ENCODE measurements at regions not wholly inside any gene's neighbourhood (a gene's known extent, or its start where the extent isn't known, plus 50 kb on each side); places are given as distances from the start of the nearest gene placed in this dataset.

DNA sequence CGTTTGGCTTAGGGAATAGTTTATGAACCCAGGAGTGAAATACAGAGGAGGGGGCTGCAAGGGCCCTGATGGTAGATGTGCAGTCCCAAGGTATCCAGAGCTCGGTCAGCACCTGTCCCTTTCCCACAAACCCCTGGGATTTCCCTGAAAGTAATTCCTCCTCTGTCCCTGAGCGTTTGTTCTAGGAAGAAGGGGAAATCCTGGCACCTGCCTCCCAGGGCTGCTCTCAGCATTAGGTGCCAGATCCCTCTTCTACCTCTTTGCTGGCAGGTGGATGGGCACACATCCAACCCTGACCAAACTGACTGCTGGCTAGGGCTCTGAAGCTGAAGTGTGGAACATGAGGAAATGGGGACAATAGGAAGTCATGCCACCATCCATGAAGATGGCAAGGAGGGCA lies 824.0 kb downstream of the SLC4A3 start:
- DNase-seq: peak; percentile 7

GRCh38 chr2:220452561-220452960 lies 825.1 kb downstream of the SLC4A3 start:
- DNase-seq: no peak

DNA sequence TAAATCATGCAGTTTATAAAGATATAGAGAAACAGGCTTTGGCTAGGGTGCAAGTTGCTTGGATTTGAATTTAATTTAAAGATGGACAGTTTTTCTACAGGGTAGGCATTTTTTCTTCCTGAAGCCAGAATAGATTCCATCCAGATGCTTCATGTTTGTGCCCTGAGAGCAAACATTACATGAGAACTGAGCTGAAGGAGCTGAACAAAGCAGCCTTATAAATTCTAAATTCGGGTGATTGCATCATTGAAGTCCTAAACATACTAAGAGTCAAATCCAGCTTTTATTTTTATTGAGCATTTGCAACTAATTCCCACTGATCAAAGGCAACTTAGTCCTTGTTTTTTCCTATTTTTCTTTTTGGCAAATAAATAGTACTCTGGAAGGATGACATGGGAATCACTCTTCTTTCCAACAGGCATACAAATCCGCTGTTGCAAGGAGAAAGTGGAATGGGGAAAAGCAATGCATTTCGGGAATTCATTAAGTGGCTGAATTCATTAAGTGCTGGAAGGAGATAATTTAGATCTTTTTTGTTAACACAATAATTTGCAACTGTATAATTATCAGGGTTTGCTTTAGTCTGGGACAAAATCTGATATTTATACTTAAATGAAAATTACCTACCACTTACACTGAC lies 828.0 kb downstream of the SLC4A3 start:
- DNase-seq: no peak

DNA sequence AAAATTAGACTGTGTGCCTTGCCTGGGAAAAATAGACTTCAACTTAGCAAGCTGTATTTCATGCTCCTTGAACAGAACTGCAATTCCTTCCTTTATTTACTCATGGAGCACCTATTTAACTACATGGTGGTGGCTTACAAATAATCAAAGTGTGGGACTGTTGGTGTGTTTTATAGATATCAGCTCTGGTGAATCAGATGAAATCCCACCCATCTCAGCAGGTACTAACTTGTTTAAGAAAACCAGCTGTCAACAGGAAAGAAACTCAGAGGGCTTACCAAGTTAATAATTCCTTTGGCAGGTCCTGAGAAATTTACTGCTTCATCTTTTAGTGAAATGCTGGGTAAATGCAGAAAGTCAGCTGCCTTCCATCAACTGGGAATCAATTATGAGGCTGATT lies 830.6 kb downstream of the SLC4A3 start:
- no peak for DNase-seq

DNA sequence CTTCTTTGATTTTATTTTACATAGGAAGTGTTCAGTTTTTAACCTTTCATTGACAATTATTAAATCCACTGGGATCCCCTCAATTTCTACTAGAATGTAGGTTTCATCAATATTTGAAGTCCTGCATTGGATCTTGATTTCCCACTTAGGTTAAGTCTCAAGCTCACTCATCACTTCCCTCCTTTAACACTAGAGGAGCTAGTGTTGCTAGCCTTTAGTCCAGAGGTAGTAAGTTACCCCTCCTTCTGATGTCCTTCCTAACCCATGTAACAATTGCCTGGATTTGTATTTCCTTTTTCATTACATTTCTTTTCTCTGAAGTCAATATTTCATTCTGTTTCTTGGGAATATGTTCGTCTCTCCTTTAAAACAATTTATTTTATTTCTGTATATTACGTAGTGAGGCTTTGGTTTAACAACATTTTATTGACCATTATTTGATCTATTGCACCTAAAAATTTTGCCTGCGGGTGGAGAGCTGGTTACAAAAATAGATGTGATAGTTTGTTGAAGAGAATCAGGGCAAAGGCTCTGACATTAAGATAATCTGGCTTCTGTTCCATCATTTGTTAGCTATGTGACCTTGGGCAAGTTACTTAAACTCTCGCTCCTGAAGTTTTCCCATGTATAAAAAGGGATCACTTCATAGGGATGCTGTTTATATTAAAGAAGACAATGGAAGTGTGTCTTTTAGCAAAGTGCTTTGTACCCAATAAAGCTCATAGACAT lies 833.0 kb downstream of the SLC4A3 start:
- no peak for DNase-seq

- no peak for DNase-seq
Measured at GRCh38 chr2:220463876-220464275, 836.4 kb downstream of the SLC4A3 start.

- DNase-seq: no peak
Measured at GRCh38 chr2:220465700-220466099, 838.3 kb downstream of the SLC4A3 start.

- no peak for DNase-seq
Measured at GRCh38 chr2:220466251-220466691, 838.8 kb downstream of the SLC4A3 start.

GRCh38 chr2:220469201-220469600 lies 841.8 kb downstream of the SLC4A3 start:
- DNase-seq: no peak

GRCh38 chr2:220473611-220474010 lies 846.2 kb downstream of the SLC4A3 start:
- DNase-seq: no peak

- DNase-seq: no peak
Measured at GRCh38 chr2:220476877-220477276, 849.4 kb downstream of the SLC4A3 start.

DNA sequence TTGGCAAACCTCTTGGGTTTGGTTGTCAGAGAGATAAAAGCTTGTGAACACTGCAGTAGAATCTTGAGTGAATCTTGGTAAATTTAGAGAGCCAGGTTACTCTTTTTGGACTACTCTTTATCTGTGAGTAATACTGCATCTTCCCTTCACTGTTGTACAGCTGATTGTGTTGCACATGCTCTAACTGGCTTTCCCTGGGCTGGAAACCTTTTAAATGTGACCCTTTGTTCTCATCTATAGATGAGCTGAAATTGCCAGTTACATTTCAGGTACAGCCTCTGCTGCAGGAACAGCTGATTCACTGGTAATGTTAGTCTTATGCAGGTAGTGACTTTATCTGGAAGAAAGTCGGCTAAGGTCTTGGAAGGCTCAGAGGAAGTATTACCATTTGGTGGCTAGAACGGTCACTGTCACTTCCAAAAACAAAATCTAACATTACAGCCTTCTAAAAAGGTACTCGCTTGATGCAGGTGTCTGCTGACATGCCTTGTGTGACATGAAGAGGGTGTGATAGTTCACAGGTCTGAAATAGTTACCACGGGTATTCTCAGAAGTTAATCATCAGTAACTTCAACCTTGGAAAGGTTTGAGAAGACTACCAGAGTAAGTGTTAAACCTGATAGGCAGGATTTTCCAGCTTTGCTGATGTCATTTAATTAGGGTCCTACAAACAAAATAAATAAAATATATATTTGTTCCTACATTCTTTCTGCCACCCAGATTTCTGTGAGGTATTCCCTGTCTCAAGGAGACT lies 851.1 kb downstream of the SLC4A3 start:
- no peak for DNase-seq

- DNase-seq: no peak
Measured at GRCh38 chr2:220482716-220483115, 855.3 kb downstream of the SLC4A3 start.

GRCh38 chr2:220489121-220489520 lies 861.7 kb downstream of the SLC4A3 start:
- no peak for DNase-seq

GRCh38 chr2:220491670-220492069 lies 864.2 kb downstream of the SLC4A3 start:
- DNase-seq: no peak

- DNase-seq: no peak
Measured at GRCh38 chr2:220493871-220494525, 866.6 kb downstream of the SLC4A3 start.

DNA sequence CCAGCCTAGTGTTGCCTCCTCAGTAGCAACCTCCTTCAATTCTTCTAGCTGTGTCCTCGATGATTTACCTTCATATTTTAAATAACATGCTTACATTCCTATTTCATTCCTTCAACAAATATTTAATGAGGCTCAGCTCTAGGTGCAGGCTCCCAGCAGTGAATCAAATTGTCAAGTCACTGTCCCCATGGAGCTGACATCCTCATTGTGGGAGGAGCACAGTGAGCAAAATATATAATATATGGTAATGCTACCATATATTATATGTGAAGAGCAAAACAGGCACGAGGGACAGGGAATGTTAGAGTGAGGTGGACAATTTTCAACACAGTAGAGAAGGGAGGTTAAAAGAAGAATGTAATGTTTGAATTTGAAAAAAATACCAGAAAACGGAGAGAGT lies 869.1 kb downstream of the SLC4A3 start:
- DNase-seq: no peak

DNA sequence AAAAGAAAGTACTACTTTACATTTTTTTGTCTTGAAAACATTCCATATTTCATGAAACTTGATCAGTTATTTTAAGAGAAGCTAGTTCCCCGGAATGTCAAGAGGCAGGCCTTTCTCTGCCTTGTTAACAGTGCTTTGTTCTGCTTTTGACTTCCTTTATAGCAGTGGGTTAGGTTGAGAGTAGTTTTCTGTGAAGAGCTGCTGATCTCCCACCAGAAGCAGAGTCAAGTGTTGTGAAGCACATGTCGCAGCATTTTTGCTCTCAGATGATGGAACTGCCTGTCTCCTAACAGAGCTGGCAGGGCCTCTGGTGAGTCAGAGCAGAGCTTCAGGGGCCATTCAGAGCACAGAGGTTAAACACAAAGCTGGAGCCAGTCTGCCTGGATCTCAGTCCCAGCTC lies 871.8 kb downstream of the SLC4A3 start:
- no peak for DNase-seq

DNA sequence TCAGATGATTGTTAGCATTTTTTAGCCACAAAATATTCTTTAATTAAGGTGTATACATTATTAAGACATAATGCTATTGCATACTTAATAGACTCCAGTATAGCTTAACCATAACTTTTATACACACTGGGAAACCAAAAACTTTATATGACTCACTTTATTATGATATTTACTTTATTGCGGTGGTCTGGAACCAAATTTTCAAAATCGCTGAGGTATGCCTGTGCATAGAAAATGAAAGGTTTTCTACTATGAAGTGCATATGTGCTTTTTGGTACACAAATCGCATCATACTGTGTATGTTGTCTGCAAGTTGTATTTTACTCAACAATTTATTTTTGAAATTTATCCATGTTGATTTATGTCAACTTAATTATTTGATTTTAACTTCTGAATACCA lies 875.1 kb downstream of the SLC4A3 start:
- no peak for DNase-seq

DNA sequence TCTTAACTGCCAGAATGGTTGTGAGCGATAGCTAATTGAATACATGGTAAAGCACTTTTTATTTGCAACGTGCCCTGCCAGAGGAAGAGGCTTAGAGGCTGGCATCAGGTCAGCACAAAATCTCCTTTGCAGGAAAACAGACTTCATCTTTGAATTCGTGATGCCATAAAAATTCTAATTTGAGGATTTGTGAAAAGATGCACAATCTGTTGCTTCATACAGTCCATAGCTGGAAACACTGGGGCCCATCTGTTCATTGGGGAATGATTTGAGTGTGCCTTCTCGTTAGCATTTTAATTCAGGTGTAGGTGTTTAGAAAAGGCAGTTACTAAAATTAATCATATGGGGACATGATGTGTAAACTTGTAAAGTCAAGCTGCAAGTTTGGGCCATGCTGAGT lies 876.0 kb downstream of the SLC4A3 start:
- no peak for DNase-seq

DNA sequence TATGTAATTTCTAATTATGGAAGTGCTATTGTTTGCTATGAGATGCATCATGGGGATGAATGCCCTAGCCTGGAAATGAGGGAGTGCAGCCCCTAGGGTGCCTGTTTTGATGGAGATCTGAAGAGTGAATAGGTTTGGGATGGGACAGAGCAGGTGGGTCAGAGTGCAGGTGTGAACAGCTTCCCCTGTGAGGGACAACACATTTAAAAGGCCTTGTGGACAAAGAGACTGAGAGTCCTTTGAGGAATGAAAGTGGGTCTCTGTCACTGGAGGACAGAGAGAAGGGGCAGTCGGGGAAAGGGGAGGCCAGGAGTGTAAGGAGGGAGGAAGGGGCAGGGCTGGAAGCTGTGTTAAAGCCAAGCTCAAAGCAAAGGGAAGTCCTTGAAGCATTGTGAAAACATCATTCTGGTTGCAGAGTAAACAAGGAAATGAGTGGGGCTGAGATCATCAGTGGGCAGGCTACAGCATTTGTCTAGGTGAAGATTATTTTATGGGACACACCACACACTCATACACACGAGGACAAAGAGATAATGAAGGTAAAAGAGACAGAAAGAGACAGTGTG lies 877.6 kb downstream of the SLC4A3 start:
- peak; percentile 8 for DNase-seq

GRCh38 chr2:220506466-220506865 lies 879.0 kb downstream of the SLC4A3 start:
- DNase-seq: no peak

GRCh38 chr2:220509096-220509757 lies 881.8 kb downstream of the SLC4A3 start:
- DNase-seq: no peak

Measured in NCI-H2107 (cell line).